ENCODE measurements at regions not wholly inside any gene's neighbourhood (a gene's known extent, or its start where the extent isn't known, plus 50 kb on each side); places are given as distances from the start of the nearest gene placed in this dataset.

GRCh38 chr18:75678627-75679026, 251.1 kb upstream of the SMIM21 start:
- no peak for TF ChIP-seq CTCF (IDR thresholded peaks at IDR 0.05)
- TF ChIP-seq POLR2A (IDR thresholded peaks at IDR 0.05): no peak

Measured in adrenal gland (tissue), 5 donors.